ENCODE measurements at regions not wholly inside any gene's neighbourhood (a gene's known extent, or its start where the extent isn't known, plus 50 kb on each side); places are given as distances from the start of the nearest gene placed in this dataset.
A peak's percentile ranks its signal among the peaks of the same experiment; 100 is the strongest.
"Not testable (repeated sequence)": the region's sequence is repeated elsewhere in the genome, so short reads cannot be mapped to it uniquely, and the experiment has no call there.

DNA sequence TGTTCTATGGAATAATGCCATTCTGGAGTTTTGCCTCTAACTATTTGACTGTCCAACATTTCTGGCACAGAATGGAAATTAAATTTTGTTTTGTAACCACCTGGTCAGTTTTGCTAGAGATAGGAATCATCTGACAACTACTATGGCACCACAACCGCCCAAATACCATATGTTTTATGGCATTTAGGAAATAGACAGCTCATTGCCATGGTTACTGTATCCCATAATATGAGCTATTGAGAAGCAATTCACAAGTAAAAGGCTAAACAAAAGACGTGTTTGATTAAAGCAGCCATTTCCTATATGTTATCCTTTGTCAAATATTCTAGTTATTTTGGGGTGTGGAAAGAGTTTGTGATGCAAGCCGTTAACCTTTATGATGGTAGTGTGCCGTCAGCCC lies 1105.3 kb upstream of the LCORL start:
- no peak for DNase-seq

DNA sequence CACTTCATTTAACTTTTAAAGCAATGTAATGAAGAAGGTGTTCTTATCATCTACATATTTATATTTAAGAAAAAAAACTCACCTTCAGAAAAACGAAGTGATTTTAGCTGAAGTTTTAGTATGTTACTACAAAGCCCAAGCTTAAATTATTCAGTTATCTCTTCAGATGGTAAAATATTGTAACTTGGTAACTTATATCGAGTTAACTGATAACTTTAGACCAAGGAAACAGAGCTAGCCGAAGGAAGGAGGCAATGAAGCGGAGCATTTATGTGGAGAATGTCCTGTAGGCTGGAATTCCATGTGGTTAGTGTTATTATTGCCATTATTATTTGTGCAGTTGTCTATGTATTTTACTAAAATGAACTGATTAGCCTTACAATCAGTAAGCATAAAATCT lies 1102.1 kb upstream of the LCORL start:
- DNase-seq, result peak; percentile 40

DNA sequence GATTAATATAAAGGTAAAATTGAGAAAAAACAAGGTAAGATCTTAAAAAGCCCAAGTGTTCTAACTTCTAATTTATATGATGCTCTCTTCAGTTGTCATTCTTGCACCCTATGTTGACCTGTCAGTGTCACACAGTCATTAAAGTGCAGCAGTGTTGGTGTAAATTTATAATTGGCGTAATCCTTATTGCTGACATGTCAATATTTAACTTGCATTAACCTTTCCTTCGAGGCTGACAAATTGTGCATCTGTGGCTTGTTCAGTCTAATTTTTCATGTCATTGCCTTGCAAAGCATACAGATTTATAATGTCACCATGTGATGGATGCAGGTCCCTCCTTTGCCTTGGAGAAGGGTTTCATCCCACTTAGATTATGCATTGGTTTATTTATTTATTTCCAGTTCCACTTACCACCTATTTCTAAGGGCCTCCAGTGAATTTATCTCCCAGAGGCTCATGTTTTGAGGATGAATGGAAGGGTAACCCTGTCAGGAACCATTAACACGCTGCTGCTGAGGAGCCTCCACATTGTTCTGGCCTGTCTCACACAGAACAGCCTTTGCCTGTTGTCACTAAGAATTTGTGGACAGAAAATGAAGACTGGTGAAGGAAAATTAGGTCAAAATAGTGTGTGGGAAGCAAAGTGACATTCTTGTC lies 1098.5 kb upstream of the LCORL start:
- DNase-seq, result no peak

- DNase-seq, result no peak
Measured at GRCh38 chr4:19117022-19117421, 1095.5 kb upstream of the LCORL start.

DNA sequence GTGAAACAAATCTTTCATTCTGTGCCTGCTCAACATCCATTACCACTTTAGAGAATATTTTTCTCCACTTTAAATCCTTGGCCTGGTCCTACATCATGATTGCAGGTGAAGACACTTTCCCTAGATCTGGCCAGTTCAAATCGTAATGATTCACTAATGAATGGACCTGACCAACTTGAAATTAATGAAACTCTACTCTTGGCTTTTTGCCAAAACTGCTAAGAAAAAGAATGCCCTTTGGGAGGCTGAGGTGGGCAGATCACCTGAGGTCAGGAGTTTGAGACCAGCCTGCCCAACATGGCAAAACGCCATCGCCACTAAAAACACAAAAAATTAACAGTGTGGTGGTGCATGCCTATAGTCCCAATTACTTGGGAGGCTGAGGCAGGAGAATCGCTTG lies 1082.6 kb upstream of the LCORL start:
- no peak for DNase-seq

DNA sequence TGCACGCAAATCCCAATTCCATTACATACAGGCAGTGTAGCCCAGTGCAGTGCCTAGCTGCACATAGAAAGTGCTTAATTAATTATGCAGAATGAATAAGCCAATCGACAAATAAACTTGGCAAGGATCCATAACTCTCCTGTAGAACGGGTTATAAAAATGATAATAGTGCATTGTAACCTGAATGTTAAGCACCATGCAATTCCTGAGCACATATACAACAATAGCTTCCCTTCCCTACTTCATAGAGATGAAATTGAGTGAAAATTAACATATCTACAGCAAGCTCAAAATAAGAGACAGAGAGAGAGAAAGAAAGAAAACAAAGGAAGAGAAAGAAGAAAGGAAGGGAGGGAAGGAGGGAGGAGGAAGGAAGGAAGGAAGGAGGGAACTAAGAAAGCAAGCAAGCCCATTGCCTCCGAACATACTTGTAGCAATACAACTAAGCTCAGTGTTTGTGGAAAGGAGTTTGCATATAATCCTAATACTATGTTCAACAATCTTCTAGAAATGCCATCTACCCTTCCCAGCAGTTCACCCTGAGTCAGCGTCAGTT lies 1074.0 kb upstream of the LCORL start:
- no peak for DNase-seq

GRCh38 chr4:19093951-19094350 lies 1072.4 kb upstream of the LCORL start:
- no peak for DNase-seq

- no peak for DNase-seq
Measured at GRCh38 chr4:19092797-19093196, 1071.2 kb upstream of the LCORL start.

DNA sequence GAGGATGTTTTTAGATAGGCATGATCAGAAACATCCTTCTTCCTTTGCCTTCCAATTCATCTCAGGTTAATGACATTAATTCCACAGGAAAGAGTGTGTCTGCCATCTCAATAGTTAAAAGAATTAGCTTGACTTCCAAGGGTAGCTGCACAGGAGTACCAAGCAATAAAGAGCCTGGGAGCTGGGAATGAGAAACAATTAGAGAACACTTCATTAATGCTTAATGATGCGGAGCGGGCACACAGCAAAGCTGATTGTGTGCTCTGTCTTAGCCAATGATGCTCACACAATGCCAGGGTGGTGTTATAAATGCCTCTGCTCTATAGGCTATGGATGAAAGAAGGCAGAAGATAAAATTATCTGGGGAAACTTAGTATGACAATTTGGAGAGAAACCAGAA lies 1052.5 kb upstream of the LCORL start:
- no peak for DNase-seq

DNA sequence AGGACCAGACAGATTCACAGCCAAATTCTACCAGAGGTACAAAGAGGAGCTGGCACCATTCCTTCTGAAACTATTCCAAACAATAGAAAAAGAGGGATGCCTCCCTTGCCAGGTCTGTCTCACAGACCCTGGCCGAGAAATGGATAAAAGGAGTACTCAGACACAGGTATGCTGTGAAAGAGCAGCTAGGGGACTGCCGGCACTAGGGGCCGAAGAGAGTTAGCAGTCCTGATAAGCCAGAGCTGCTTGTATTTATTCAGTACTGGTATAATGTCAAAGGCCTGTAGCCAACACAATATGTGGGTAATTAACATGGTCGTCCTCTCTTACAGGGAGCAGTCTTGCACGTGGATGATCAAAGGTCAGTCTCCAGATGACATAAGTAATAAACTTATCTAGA lies 1042.1 kb upstream of the LCORL start:
- DNase-seq, result no peak

- no peak for DNase-seq
Measured at GRCh38 chr4:19054916-19055315, 1033.4 kb upstream of the LCORL start.

DNA sequence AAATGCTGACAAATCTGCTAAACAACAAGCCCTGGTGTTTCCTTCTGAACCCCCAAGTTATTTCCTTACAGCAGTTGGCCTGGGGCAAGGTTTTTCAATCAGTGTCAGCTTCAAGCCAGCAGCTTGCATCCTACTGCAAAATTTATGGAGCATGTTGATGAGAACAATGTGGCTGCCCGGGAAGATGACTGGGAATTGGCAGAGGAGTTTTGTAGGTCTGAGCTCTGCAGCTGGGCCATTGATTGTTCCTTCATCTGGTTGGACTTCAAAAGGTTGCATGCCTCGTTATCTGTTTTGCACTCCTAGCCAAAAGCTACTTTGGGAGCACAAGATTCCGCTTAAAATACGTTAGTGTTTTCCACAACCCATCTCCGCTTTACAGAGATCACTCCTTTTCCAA lies 1030.3 kb upstream of the LCORL start:
- no peak for DNase-seq

DNA sequence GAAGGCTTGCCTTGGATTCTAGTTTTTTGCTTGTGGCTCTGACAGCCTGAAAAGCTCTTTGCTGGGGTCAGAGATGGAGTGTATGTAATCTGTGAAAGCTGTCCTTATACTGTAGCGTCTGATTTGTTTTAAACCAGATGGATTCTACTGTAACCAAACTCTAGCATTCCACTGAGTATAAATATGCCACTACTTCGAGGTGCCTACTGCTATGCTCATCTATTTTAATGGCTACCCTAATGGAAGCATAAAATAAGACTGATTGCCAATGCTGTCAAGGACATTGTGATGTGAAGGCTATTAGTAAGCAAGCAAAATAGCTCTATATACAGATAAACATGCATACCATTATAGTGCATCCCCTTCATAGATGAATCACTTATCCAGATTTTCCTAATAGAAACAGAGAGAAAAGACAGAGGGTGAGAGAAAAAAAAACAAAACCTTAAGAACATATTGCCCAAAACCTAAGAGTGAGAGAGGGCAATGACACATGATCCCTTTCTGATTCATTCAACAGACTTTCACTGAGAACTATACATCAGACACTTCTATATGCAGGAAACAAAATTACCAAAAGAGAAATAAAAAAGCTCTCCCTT lies 1025.8 kb upstream of the LCORL start:
- no peak for DNase-seq

- no peak for DNase-seq
Measured at GRCh38 chr4:19039816-19040215, 1018.3 kb upstream of the LCORL start.

GRCh38 chr4:19038231-19038630 lies 1016.7 kb upstream of the LCORL start:
- no peak for DNase-seq

DNA sequence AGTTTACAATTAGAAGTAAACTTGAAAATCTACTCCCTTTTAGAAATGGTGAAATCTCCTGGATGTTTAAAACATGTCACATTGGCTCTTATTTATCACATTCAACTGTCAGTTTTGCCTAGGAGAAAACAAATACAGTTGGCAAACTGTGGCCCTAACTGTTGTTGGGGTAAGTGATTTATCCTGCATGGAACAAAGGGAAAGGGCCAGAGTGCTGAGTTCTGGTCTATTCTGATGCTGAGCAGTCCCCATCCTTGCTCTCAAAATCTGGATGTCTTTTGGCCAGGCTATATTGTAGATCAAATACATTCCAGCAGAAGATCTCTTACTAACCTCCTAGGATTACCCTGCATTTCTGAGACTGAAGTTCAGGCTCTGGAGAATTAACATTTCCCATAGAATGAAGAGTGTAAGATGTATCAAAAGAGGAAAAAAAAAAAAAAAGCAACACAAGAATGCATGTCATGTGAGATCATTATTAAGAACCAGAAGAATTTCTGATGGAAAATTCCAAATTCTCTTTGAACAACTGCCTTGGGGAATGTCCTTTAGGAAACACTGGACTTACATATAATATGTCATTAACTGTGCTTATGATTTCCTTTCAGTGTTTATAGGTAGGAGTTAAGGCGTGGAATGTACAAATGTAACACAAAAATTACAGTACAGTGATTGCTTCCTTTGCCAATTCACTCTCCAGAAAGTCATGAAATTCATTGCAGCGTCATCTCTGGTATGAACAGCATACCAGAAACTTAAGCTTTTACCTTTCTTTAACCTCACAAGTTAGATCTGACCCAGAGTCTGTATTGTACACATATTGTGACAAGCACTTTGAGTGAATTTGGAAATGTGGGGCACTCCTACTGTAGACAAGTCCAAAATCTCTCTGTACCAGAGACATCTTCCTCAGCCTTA lies 1012.5 kb upstream of the LCORL start:
- no peak for DNase-seq

DNA sequence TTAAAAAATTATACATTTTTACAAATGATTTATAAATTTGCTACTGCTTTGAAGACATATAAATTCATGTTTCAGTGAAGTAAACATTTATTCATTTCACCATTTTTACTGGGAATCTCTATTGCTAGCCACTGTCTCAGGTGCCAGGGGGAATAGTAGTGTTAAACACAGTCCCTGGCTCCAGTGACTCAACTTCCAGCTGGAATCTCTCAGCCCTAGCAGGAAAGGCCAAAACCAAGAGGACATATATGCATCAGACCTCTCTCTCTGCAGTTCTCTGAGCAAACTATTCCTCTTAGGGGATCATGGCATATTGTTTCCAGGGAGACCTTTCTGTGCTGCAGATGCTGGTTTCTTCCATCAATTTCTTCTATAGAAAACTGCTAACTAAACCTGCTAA lies 1009.0 kb upstream of the LCORL start:
- peak; percentile 18 for DNase-seq

DNA sequence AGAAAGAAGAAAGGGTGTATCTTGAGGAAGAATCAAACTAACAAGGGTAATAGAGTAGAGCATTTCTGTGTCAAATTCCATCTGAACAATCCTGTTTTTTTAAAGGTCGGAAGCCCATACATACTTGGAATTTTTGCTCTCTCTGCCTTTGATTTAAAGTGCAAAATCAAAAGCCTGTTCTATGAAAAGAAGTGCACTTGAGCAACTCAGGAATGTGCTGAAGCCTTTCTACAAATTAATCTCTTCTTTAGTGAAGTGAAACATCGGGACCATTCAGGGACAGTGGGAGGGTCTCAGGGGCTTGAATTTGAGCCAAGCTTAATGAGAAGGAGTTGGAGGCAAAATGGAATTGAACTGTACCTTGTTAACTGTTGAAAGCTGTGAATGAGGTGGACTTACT lies 1008.5 kb upstream of the LCORL start:
- DNase-seq, result peak; percentile 79

GRCh38 chr4:19026281-19026680 lies 1004.7 kb upstream of the LCORL start:
- peak; percentile 82 for DNase-seq

- peak; percentile 1 for DNase-seq
Measured at GRCh38 chr4:19025031-19025430, 1003.5 kb upstream of the LCORL start.

DNA sequence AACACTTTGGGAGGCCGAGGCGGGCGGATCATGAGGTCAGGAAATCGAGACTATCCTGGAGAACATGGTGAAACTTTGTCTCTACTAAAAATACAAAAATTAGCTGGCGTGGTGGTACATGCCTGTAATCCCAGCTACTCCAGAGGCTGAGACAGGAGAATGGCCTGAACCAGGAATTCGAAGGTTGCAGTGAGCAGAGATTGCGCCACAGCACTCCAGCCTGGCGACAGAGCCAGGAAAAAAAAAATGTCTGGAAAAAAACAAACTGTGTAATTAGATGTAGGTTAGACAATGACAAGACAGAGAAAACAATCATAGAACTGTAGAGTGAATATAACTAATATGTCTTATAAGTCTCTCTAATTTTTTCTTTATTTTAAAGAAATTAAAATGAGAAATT lies 1002.5 kb upstream of the LCORL start:
- no peak for DNase-seq

GRCh38 chr4:19021617-19022016 lies 1000.1 kb upstream of the LCORL start:
- no peak for DNase-seq

GRCh38 chr4:19016550-19016949 lies 995.0 kb upstream of the LCORL start:
- not testable (repeated sequence) for DNase-seq

GRCh38 chr4:19014594-19014993 lies 993.0 kb upstream of the LCORL start:
- no peak for DNase-seq
